ENCODE measurements at regions not wholly inside any gene's neighbourhood (a gene's known extent, or its start where the extent isn't known, plus 50 kb on each side); places are given as distances from the start of the nearest gene placed in this dataset.

DNA sequence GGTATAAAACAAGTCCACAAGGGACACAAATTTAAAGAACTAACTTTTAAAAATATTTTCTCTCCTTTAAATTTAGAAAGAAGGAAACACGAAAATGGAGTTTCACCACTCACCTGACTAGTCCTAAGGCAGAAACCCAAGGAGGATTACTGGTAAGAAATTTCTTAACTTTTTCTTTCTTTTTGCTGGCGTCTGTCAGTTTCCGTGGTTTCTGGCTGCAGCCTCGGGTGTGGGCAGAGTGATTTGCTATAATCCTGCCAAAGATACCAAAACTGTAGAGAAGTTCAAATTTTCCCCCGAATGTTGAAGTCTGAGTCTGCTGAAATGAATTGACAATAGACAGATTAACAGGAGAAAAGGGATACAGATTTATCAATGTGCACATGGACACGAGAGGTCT lies 843.6 kb upstream of the ALCAM start:
- TF ChIP-seq, protein P1, sequence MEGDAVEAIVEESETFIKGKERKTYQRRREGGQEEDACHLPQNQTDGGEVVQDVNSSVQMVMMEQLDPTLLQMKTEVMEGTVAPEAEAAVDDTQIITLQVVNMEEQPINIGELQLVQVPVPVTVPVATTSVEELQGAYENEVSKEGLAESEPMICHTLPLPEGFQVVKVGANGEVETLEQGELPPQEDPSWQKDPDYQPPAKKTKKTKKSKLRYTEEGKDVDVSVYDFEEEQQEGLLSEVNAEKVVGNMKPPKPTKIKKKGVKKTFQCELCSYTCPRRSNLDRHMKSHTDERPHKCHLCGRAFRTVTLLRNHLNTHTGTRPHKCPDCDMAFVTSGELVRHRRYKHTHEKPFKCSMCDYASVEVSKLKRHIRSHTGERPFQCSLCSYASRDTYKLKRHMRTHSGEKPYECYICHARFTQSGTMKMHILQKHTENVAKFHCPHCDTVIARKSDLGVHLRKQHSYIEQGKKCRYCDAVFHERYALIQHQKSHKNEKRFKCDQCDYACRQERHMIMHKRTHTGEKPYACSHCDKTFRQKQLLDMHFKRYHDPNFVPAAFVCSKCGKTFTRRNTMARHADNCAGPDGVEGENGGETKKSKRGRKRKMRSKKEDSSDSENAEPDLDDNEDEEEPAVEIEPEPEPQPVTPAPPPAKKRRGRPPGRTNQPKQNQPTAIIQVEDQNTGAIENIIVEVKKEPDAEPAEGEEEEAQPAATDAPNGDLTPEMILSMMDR (optimal IDR thresholded peaks at IDR 0.05 in 1 of 3, IDR thresholded peaks at IDR 0.05 in 1 of 3, conservative IDR thresholded peaks at IDR 0.05 in 1 of 3; ENCODE audit: extremely low read depth in 1 of 3, insufficient read depth in 2 of 3, low read length in 3 of 3): no peak
- no peak for TF ChIP-seq EZH2 (IDR thresholded peaks at IDR 0.05; ENCODE audit: low read length)
